ENCODE measurements at regions not wholly inside any gene's neighbourhood (a gene's known extent, or its start where the extent isn't known, plus 50 kb on each side); places are given as distances from the start of the nearest gene placed in this dataset.

DNA sequence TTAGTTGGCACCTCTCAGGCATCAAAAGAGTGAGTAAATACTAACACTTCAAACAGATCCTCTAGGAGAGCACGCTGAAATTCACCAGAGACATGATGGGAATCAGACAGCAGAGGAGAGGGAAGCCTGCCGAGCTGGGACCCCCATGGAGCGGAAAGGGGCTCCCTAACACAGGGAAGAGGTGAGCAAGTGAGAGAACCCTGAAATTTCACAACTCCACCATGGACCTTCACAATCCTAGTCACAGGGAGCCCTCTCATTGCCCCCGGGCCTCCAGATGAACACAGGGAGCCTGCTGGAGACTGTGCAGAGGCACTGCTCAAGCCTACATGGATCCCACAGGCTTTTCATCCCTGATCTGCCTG, 59.2 kb upstream of the ANTXRL start:
- 64% methylated on average over 4 of the region's 4 CpGs for WGBS (ENCODE audit: insufficient coverage, insufficient replicate concordance, low lambda C conversion rate, missing lambda C conversion rate)
- H3K27me3 ChIP-seq (replicated peaks in 1 of 2; ENCODE audit: control insufficient read depth in 2 of 2, insufficient read depth in 2 of 2, low read length in 1 of 2), result no peaks in the 10 kb centered on the region
- ChIA-PET POLR2A (no interaction called here), CTCF (interaction anchor here (1.0 to 1.4 kb wide), 3 partner anchors 10 to 317 kb away, joined by 3 to 4 read pairs (median 3); no protein-coding TSS in a partner anchor), SMC1A (ENCODE audit: uncharacterized antibody, unreplicated experiment) (no interaction called here), RAD21 (ENCODE audit: unreplicated experiment) (no interaction called here)
- TF ChIP-seq NFYB (IDR thresholded peaks at IDR 0.05; ENCODE audit: insufficient read depth, low read depth, low read length), result no peak
- no peak for TF ChIP-seq CBX3 (IDR thresholded peaks at IDR 0.05; ENCODE audit: borderline replicate concordance, low read depth)
- TF ChIP-seq MTA3 (IDR thresholded peaks at IDR 0.05; ENCODE audit: borderline replicate concordance, low read length), result no peak
- TF ChIP-seq SREBF1 (IDR thresholded peaks at IDR 0.05; ENCODE audit: low read length), result no peak
- intact Hi-C loops (cut with micrococcal nuclease; ENCODE audit: unreplicated experiment), result loop anchor here (10.0 kb wide), 2 partner anchors 297 to 993 kb away; no protein-coding TSS in a partner anchor
- H3K9ac ChIP-seq (ENCODE audit: control insufficient read depth, insufficient read depth, low read length), result no peak overlapping the region
- no peaks in the 10 kb centered on the region for H3K36me3 ChIP-seq (ENCODE audit: control insufficient read depth in 2 of 2, insufficient read depth in 2 of 2, low read length in 1 of 2)
- H3K4me1 ChIP-seq (ENCODE audit: control insufficient read depth, insufficient read depth, low read length), result no peaks in the 10 kb centered on the region
- ATAC-seq (peak; percentile 11; the same call in 1 of the 3 replicates), DNase-seq (ENCODE audit: low read depth, low spot score) (no peak), FAIRE-seq (no peak)
- H3K4me3 ChIP-seq, result no peak overlapping the region
- in situ Hi-C loops (cut with MboI), result no loop called here
- no peak overlapping the region for H3K27ac ChIP-seq (ENCODE audit: control insufficient read depth, insufficient read depth)
- no peak overlapping the region for H2AFZ ChIP-seq (ENCODE audit: control insufficient read depth, low read depth, low read length)
- H4K20me1 ChIP-seq (ENCODE audit: control insufficient read depth, insufficient read depth), result no peaks in the 10 kb centered on the region
- no peaks in the 10 kb centered on the region for H3K79me2 ChIP-seq (ENCODE audit: control insufficient read depth, insufficient read depth, low read length)
- H3K9me3 ChIP-seq (replicated peaks; ENCODE audit: control insufficient read depth, insufficient read depth, low read length), result no peaks in the 10 kb centered on the region; the same call in 1 of the 3 replicates
- no TSS peak for BruUV-seq (replicated peaks)
- no peak overlapping the region for H3K4me2 ChIP-seq (ENCODE audit: control insufficient read depth, insufficient read depth)

DNA sequence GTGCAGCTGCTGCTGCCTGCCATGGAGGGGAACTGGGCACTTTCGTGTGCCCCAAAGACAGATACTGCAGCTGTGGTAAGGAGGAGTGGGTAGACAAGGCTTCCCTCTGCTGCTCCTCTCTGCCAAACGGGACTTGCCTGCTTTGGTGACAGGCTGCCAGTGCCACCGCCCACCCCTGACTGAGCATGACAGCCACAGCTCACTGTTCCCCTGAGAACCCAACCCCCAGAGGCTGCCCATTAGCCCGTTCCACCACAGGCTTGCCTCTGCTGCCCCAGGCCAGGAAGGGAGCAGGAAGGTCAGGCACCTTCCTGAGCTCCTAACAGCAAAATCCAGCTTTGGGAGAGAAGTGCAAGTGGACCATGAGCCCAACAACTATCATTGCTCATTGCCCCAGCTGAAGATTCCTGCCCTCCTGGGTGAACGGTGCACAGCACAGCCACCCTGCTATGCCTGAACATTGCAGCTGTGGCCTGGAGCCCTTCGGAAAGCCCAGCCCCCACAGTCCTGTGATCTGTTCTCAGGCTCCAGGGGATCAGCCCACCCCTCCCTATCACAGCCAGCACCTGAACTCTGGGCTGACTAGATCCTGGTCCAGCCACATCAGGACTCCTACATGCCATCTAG, 58.7 kb upstream of the ANTXRL start:
- Histone ChIP-seq H3K27ac (ENCODE audit: control insufficient read depth, insufficient read depth) (no peak overlapping the region), H3K4me2 (ENCODE audit: control insufficient read depth, insufficient read depth) (no peak overlapping the region), H4K20me1 (ENCODE audit: control insufficient read depth, insufficient read depth) (no peaks in the 10 kb centered on the region), H3K9me3 (replicated peaks; ENCODE audit: control insufficient read depth, insufficient read depth, low read length) (no peaks in the 10 kb centered on the region; the same call in 1 of the 3 replicates), H3K4me1 (ENCODE audit: control insufficient read depth, insufficient read depth, low read length) (no peaks in the 10 kb centered on the region), H3K79me2 (ENCODE audit: control insufficient read depth, insufficient read depth, low read length) (no peaks in the 10 kb centered on the region), H3K9ac (ENCODE audit: control insufficient read depth, insufficient read depth, low read length) (no peak overlapping the region), H2AFZ (ENCODE audit: control insufficient read depth, low read depth, low read length) (no peak overlapping the region), H3K4me3 (no peak overlapping the region), H3K27me3 (replicated peaks in 1 of 2; ENCODE audit: control insufficient read depth in 2 of 2, insufficient read depth in 2 of 2, low read length in 1 of 2) (no peaks in the 10 kb centered on the region), H3K36me3 (ENCODE audit: control insufficient read depth in 2 of 2, insufficient read depth in 2 of 2, low read length in 1 of 2) (no peaks in the 10 kb centered on the region)
- FAIRE-seq (no peak), DNase-seq (ENCODE audit: low read depth, low spot score) (no peak), ATAC-seq (peak; percentile 51)
- RAD21 ChIA-PET (ENCODE audit: unreplicated experiment), result no interaction called here
- in situ Hi-C loops (cut with MboI) (no loop called here), intact Hi-C loops (cut with micrococcal nuclease; ENCODE audit: unreplicated experiment) (loop anchor here (10.0 kb wide), 2 partner anchors 297 to 993 kb away; no protein-coding TSS in a partner anchor)
- 2% methylated on average over 6 of the region's 6 CpGs for WGBS (ENCODE audit: insufficient coverage, insufficient replicate concordance, low lambda C conversion rate, missing lambda C conversion rate)
- CTCF ChIA-PET, result interaction anchor here (1.0 to 1.4 kb wide), 2 partner anchors 11 to 98 kb away, joined by 3 to 4 read pairs; no protein-coding TSS in a partner anchor
- BruUV-seq (replicated peaks), result no TSS peak
- SMC1A ChIA-PET (ENCODE audit: uncharacterized antibody, unreplicated experiment), result no interaction called here
- TF ChIP-seq ZNF622 (IDR thresholded peaks at IDR 0.05), result no peak
- POLR2A ChIA-PET, result no interaction called here
